ENCODE measurements at regions not wholly inside any gene's neighbourhood (a gene's known extent, or its start where the extent isn't known, plus 50 kb on each side); places are given as distances from the start of the nearest gene placed in this dataset.
"Not testable (repeated sequence)": the region's sequence is repeated elsewhere in the genome, so short reads cannot be mapped to it uniquely, and the experiment has no call there.

DNA sequence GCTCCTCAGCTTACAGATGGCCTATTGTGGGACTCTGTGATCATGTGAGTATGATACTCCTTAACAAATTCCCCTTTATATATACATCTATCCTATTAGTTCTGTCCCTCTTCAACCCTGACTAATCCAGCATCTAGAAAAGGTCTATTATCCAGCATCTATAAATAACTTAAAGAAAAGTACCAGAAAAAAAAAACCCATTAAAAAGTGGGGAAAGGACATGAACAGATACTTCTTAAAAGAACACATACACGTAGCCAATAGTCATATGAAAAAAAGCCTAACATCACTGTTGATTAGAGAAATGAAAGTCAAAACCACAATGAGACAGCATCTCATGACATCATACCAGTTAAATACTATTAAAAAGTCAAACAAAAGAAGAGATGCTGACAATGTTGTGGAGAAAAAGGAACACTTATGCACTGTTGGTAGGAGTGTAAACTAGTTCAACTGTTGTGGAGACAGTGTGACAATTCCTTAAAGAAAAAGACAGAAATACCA is 549.5 kb upstream of the GRM3 start:
- Mint-ChIP-seq H3K4me3 (no peak overlapping the region), H3K36me3 (ENCODE audit: insufficient read depth) (no peaks in the 10 kb centered on the region), H3K27me3 (ENCODE audit: low read depth) (no peaks in the 10 kb centered on the region), H3K9me3 (peaks cover 12% of the 10 kb centered on the region), H3K4me1 (ENCODE audit: low read depth) (no peaks in the 10 kb centered on the region)
- DNase-seq, result no peak
- ATAC-seq, result no peak

DNA sequence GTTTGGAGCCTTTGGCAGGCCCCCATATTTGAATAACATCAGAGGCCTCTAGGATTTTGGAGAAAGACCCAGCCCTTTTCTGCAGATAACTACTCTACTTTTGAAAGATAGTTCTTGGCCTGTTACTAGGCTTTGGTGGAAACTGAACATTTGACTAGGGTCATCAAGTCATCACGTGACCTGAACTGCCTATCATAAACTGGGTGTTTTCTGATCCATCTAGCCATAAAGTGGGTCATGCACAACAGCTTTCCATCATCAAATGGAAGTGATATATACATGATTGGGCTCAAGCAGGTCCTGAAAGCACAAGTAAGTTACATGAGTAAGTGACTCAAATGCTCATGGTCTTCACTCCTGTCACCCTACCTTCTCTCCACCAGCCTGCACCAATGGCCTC is 552.3 kb upstream of the GRM3 start:
- no peak for ATAC-seq
- Mint-ChIP-seq H3K36me3 (ENCODE audit: insufficient read depth) (no peaks in the 10 kb centered on the region), H3K4me1 (ENCODE audit: low read depth) (no peaks in the 10 kb centered on the region), H3K9me3 (peaks cover 4% of the 10 kb centered on the region), H3K4me3 (no peak overlapping the region), H3K27me3 (ENCODE audit: low read depth) (no peaks in the 10 kb centered on the region)
- no peak for DNase-seq

DNA sequence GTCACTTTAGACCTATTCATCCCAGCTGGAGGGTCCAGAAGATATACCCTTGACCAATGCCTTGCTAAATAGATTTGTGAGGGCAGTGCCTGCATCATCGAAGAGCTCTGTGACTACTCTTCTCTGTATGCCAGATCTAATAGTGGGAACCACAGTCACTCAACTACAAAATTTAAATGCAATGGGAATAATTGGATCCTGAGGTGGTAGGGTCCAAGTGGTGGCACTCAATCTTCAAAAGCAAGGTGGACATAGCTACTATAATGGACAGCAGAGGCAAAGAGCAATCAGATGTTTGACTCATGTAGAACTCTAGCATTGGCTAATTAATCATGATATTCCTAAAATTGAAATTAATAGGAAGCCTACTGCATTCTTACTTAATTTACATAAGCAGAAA is 554.3 kb upstream of the GRM3 start:
- Mint-ChIP-seq H3K4me1 (ENCODE audit: low read depth) (no peaks in the 10 kb centered on the region), H3K36me3 (ENCODE audit: insufficient read depth) (no peaks in the 10 kb centered on the region), H3K27me3 (ENCODE audit: low read depth) (no peaks in the 10 kb centered on the region), H3K9me3 (no peaks in the 10 kb centered on the region), H3K4me3 (no peak overlapping the region)
- DNase-seq, result no peak
- ATAC-seq, result no peak

DNA sequence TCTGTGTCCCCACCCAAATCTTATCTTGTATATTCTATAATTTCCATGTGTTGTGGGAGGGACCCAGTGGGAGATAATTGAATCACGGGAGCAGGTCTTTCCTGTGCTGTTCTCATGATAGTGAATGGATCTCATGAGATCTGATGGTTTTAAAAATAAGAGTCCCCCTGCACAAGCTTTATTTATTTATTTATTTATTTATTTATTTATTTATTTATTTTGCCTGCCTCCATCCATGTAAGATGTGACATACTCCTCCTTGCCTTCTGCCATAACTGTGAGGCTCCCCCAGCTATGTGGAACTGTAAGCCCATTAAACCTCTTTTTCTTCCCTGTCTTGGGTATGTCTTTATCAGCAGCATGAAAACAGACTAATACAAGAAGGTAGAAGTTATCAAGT is 579.1 kb upstream of the GRM3 start:
- DNase-seq; H3K4me3 Mint-ChIP-seq; H3K4me1 Mint-ChIP-seq (ENCODE audit: low read depth); H3K27me3 Mint-ChIP-seq (ENCODE audit: low read depth); ATAC-seq; H3K36me3 Mint-ChIP-seq (ENCODE audit: insufficient read depth): not testable (repeated sequence)
- H3K9me3 Mint-ChIP-seq, result peaks cover 23% of the 10 kb centered on the region

DNA sequence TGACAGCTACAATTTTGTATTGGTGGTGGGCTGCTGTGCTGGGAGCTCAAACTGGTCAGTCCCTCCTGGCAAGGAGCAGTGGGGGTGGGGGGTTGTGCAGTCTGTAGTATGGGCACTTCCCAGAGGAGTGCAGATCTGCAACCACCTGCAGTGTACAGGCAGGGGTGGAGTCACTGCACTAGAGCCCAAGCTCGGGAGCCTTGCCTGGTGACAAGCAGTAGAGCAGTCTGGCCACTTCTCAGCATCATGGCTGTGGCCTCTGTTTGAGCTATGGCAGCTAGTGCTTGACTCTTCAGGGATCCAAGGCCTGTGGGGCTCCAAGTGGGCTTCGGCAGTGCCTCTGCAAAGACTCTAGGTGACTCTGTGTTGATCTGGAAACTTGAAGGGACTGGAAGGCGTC is 585.1 kb upstream of the GRM3 start:
- ATAC-seq, result no peak

DNA sequence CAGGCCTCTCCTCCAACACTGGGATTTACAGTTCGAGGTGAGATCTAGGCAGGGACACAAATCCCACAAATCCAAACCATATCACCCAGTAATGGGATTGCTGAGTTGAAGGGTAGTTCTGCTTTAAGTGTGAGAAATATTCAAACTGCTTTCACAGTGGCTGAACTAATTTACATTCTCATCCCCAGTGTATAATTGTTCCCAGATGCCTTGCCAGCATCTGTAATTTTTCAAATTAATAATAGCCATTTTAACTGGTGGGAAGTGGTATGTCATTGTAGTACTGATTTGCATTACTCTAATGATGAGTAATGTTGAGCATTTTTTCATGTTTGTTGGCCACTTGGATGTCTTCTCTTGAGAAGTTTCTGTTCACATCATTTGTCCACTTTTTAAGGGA is 592.8 kb upstream of the GRM3 start:
- DNase-seq (no peak), ATAC-seq (no peak)
- Mint-ChIP-seq H3K4me3 (no peak overlapping the region), H3K27me3 (ENCODE audit: low read depth) (no peaks in the 10 kb centered on the region), H3K36me3 (ENCODE audit: insufficient read depth) (no peaks in the 10 kb centered on the region), H3K4me1 (ENCODE audit: low read depth) (no peaks in the 10 kb centered on the region), H3K9me3 (peaks cover 20% of the 10 kb centered on the region)

More for the DNA sequence above, 585.1 kb upstream of the GRM3 start:
- no peak for DNase-seq
- Mint-ChIP-seq H3K27me3 (ENCODE audit: low read depth) (no peaks in the 10 kb centered on the region), H3K4me3 (no peak overlapping the region), H3K36me3 (ENCODE audit: insufficient read depth) (no peaks in the 10 kb centered on the region), H3K9me3 (peaks cover 48% of the 10 kb centered on the region), H3K4me1 (ENCODE audit: low read depth) (no peaks in the 10 kb centered on the region)

DNA sequence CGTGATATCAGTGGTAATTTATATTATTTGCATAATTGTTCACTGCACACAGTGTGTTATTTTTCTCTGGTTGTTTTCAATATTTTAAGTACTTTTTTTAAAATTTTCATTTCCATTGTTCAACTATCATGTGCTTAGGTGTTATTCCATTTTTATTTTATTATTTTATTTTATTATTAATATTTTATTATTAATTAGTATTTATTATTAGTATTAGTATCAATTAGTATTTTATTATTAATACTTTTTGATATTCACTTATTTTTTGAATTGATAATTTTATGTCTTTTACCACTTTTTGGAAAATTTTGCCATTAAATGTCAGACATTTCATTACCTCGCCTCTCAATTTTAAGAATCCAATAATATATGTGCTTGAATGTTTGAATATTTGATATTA is 593.8 kb upstream of the GRM3 start:
- Mint-ChIP-seq H3K36me3 (ENCODE audit: insufficient read depth) (no peaks in the 10 kb centered on the region), H3K4me1 (ENCODE audit: low read depth) (no peaks in the 10 kb centered on the region), H3K9me3 (peaks cover 15% of the 10 kb centered on the region), H3K4me3 (no peak overlapping the region), H3K27me3 (ENCODE audit: low read depth) (no peaks in the 10 kb centered on the region)
- no peak for ATAC-seq
- DNase-seq, result no peak

DNA sequence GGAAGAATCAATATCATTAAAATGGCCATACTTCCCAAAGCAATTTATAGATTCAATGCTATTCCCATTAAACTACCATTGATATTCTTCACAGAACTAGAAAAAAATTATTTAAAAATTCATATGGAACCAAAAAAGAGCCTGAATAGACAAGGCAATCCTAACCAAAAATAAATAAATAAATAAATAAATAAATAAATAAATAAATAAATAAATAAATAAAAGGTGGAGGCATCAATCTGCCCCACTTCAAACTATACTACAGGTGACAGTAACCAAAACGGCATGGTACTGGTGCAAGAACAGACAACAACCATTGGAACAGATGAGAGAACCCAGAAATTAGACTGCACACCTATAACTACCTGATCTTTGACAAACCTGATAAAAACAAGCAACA is 598.5 kb upstream of the GRM3 start:
- ATAC-seq; H3K4me1 Mint-ChIP-seq (ENCODE audit: low read depth); DNase-seq; H3K4me3 Mint-ChIP-seq; H3K36me3 Mint-ChIP-seq (ENCODE audit: insufficient read depth); H3K27me3 Mint-ChIP-seq (ENCODE audit: low read depth): not testable (repeated sequence)
- H3K9me3 Mint-ChIP-seq, result peaks cover 11% of the 10 kb centered on the region

DNA sequence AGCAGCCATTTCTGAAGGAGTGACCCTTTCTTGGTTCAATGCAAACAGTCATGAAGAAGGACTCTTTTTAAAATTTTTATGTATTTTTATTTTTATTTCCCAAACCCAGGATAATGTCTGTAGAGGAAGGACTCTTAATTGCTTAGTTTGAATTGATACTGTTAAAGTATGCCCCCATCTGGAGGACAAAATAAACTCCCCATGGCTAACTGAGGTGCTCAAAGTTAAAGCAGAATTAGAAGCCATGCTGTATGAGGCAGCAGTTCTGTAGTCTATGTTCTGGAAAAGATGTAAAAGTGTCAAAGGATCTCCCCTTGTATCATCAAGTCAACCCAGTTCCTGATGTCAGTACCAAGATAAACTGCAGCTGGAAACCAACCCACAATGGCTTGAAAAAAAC is 617.9 kb upstream of the GRM3 start:
- H3K4me1 Mint-ChIP-seq (ENCODE audit: low read depth), result no peaks in the 10 kb centered on the region
- peaks cover 11% of the 10 kb centered on the region for H3K9me3 Mint-ChIP-seq
- H3K4me3 Mint-ChIP-seq, result no peak overlapping the region
- no peaks in the 10 kb centered on the region for H3K36me3 Mint-ChIP-seq (ENCODE audit: insufficient read depth)
- no peaks in the 10 kb centered on the region for H3K27me3 Mint-ChIP-seq (ENCODE audit: low read depth)
- ATAC-seq, result no peak
- no peak for DNase-seq

DNA sequence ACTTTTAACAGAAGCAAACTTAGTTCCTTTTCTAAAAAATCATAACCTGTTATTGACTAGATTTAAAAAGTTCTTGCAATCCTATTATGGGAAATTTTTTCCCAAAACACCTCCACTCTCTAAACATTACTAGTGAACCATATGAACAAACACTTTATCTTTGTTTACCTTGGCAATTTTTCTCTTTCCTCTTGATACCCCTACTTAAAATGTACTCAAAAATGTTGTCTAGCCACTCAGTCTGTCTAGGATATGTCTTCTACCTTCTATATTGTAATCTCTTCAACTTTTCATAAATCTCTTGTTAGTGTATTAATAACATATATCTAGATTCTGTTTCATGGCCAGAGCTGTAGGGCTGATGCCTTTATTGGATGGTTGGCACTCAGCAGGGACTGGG is 630.0 kb upstream of the GRM3 start:
- Mint-ChIP-seq H3K4me3 (no peak overlapping the region), H3K36me3 (ENCODE audit: insufficient read depth) (no peaks in the 10 kb centered on the region), H3K27me3 (ENCODE audit: low read depth) (no peaks in the 10 kb centered on the region), H3K9me3 (peaks cover 6% of the 10 kb centered on the region), H3K4me1 (ENCODE audit: low read depth) (no peaks in the 10 kb centered on the region)
- DNase-seq, result no peak
- ATAC-seq, result no peak

DNA sequence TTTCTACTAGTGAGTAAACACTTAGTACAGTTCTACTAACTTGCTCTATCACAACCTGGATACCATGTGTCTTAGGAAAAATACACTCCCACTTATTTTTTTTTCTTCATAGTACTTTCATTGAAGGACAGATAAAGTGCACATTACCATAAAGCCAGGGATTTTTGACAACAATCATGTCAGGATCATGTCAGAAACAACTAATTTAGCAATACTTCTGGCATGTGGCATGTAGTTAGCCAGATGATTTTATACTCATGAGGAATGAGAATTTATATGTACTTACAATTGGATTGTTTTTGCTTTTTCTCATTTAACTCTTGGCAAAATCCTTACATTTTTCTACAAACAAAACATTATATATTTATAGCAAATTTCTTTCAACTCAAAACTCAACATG is 630.7 kb upstream of the GRM3 start:
- no peak overlapping the region for H3K4me3 Mint-ChIP-seq
- no peaks in the 10 kb centered on the region for H3K36me3 Mint-ChIP-seq (ENCODE audit: insufficient read depth)
- ATAC-seq (no peak), DNase-seq (no peak)
- H3K27me3 Mint-ChIP-seq (ENCODE audit: low read depth), result no peaks in the 10 kb centered on the region
- no peaks in the 10 kb centered on the region for H3K4me1 Mint-ChIP-seq (ENCODE audit: low read depth)
- peaks cover 9% of the 10 kb centered on the region for H3K9me3 Mint-ChIP-seq

DNA sequence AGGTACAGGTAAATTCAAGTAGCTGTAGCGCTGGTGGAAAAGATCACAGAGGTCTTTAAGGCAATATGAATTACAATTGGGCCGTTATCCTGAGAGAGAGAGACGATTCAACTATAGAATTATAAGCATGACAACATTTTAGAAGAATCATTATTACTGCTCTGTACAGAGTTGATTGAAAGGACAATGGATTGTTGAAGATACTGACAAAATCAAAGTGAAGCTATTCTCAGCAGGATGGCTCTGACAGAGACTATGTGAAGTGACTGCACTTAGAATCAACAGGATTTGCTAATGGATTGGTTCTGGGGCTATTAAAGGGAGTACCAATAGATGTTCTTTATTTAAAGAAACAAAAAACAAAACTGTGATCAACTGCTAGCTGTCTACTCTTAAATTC is 634.8 kb upstream of the GRM3 start:
- Mint-ChIP-seq H3K27me3 (ENCODE audit: low read depth) (no peaks in the 10 kb centered on the region), H3K4me3 (no peak overlapping the region), H3K9me3 (peaks cover 15% of the 10 kb centered on the region), H3K36me3 (ENCODE audit: insufficient read depth) (no peaks in the 10 kb centered on the region), H3K4me1 (ENCODE audit: low read depth) (no peaks in the 10 kb centered on the region)
- DNase-seq (no peak), ATAC-seq (no peak)

DNA sequence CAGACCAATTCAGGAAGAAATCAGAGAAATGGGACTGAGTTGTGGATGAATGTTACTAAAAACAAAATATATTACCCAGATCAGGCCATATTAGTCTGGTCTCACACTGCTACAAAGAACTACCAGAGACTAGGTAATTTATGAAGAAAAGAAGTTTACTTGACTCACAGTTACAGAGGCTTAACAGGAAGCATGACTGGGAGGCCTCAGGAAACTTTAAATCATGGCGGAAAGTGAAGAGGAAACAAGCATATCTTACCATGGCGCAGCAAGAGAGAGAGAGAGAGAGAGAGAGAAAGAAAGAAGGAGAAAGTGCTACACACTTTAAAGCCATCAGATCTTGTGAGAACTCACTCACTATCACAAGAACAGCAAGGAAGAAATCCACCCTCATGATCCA is 636.8 kb upstream of the GRM3 start:
- H3K4me3 Mint-ChIP-seq, result no peak overlapping the region
- no peaks in the 10 kb centered on the region for H3K27me3 Mint-ChIP-seq (ENCODE audit: low read depth)
- no peaks in the 10 kb centered on the region for H3K36me3 Mint-ChIP-seq (ENCODE audit: insufficient read depth)
- H3K9me3 Mint-ChIP-seq, result peaks cover 22% of the 10 kb centered on the region
- DNase-seq, result no peak
- no peak for ATAC-seq
- H3K4me1 Mint-ChIP-seq (ENCODE audit: low read depth), result no peaks in the 10 kb centered on the region

DNA sequence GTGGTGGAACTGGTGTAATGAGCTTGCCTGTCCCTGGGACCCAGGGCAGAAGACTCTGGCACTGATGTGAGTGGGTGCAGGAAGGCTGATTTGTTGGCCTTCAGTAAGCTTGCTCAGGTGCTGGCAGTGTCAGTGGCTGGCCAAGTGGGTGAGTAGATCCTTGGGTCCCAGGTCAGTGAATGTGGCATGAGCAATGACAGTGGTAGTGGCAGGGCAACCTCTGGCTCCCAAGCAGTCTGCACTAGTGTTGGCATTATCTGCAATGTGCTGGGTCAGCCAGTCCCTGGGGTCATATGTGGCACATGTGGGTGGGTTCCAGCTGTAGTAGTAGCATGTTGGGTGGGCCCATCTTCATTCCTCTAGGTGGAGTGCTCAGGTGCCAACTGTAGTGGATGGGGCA is 640.9 kb upstream of the GRM3 start:
- no peaks in the 10 kb centered on the region for H3K4me1 Mint-ChIP-seq (ENCODE audit: low read depth)
- peaks cover 38% of the 10 kb centered on the region for H3K9me3 Mint-ChIP-seq
- H3K36me3 Mint-ChIP-seq (ENCODE audit: insufficient read depth), result no peaks in the 10 kb centered on the region
- H3K27me3 Mint-ChIP-seq (ENCODE audit: low read depth), result no peaks in the 10 kb centered on the region
- no peak for ATAC-seq
- H3K4me3 Mint-ChIP-seq, result no peak overlapping the region
- DNase-seq, result no peak

DNA sequence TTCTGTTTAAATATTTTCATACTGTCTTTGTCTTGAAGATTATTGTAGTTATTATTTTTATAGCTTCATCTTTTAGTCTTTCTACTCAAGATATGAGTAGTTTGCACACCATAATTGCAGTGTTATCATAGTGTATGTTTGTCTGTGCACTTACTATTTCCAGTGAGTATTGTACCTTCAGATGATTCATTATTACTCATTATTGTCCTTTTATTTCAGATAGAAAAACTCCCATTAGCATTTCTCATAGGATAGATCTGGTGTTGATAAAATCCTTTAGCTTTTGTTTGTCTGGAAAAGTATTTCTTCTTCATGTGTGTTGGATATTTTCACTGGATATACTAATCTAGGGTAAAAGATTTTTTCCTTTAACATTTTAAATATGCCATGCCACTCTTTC is 646.2 kb upstream of the GRM3 start:
- DNase-seq, result no peak
- Mint-ChIP-seq H3K4me3 (no peak overlapping the region), H3K9me3 (peaks cover 37% of the 10 kb centered on the region), H3K4me1 (ENCODE audit: low read depth) (no peaks in the 10 kb centered on the region), H3K36me3 (ENCODE audit: insufficient read depth) (no peaks in the 10 kb centered on the region), H3K27me3 (ENCODE audit: low read depth) (no peaks in the 10 kb centered on the region)
- ATAC-seq, result no peak

DNA sequence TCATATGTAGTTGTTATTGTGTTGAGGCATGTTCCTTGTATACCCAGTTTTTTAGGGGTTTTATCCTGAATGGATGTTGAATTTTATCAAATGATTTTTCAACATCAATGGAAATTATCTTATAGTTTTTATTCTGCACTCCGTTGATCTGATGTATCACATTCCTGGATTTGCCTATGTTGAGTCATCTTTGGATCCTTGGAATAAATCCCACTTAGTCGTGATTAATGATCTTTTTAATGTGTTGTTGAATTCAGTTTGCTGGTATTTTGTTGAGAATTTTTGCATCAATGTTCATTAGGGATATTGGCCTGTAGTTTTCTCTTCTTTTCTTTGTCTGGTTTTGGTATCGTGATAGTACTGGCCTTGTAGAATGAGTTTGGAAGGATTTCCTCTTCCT is 648.6 kb upstream of the GRM3 start:
- H3K36me3 Mint-ChIP-seq (ENCODE audit: insufficient read depth), result no peaks in the 10 kb centered on the region

More for the DNA sequence above, 648.6 kb upstream of the GRM3 start:
- Mint-ChIP-seq H3K9me3 (peaks cover 26% of the 10 kb centered on the region), H3K4me1 (ENCODE audit: low read depth) (no peaks in the 10 kb centered on the region), H3K4me3 (no peak overlapping the region), H3K27me3 (ENCODE audit: low read depth) (no peaks in the 10 kb centered on the region)
- DNase-seq, result no peak
- ATAC-seq, result no peak
